ENCODE measurements at regions not wholly inside any gene's neighbourhood (a gene's known extent, or its start where the extent isn't known, plus 50 kb on each side); places are given as distances from the start of the nearest gene placed in this dataset.
A peak's percentile ranks its signal among the peaks of the same experiment; 100 is the strongest.

GRCh38 chr4:65798498-65799127, 128.3 kb upstream of the EPHA5 start:
- DNase-seq (ENCODE audit: low read depth, low spot score): peak; percentile 15

- peak; percentile 46 for DNase-seq (ENCODE audit: low read depth, low spot score)
Observed at GRCh38 chr4:65791812-65792308, 121.6 kb upstream of the EPHA5 start.

- no peak for DNase-seq (ENCODE audit: low read depth, low spot score)
Observed at GRCh38 chr4:65791111-65791811, 121.0 kb upstream of the EPHA5 start.

GRCh38 chr4:65789805-65790204, 119.5 kb upstream of the EPHA5 start:
- DNase-seq (ENCODE audit: low read depth, low spot score): peak; percentile 17

- no peak for DNase-seq (ENCODE audit: low read depth, low spot score)
Observed at GRCh38 chr4:65789341-65789740, 119.1 kb upstream of the EPHA5 start.

GRCh38 chr4:65777270-65777669, 107.0 kb upstream of the EPHA5 start:
- no peak for DNase-seq (ENCODE audit: low read depth, low spot score)

GRCh38 chr4:65773636-65774035, 103.3 kb upstream of the EPHA5 start:
- DNase-seq (ENCODE audit: low read depth, low spot score): no peak

GRCh38 chr4:65747386-65747785, 77.1 kb upstream of the EPHA5 start:
- DNase-seq (ENCODE audit: low read depth, low spot score): no peak

- no peak for DNase-seq (ENCODE audit: low read depth, low spot score)
Observed at GRCh38 chr4:65738134-65738533, 67.8 kb upstream of the EPHA5 start.

- no peak for DNase-seq (ENCODE audit: low read depth, low spot score)
Observed at GRCh38 chr4:65737672-65738071, 67.4 kb upstream of the EPHA5 start.

GRCh38 chr4:65724973-65725372, 54.7 kb upstream of the EPHA5 start:
- no peak for DNase-seq (ENCODE audit: low read depth, low spot score)
